HL-60 (cell line): ENCODE measurements at regions not wholly inside any gene's neighbourhood (a gene's known extent, or its start where the extent isn't known, plus 50 kb on each side); places are given as distances from the start of the nearest gene placed in this dataset.

Source experiments
- DNase-seq, 2 experiments: peaks; one replicate each; pipeline ENCODE4 v3.0.0-alpha.2; 2010 to 2020; ENCODE audit warnings: low read depth in 1 of 2, low spot score in 1 of 2
- H3K27ac ChIP-seq: fragments of 250-450 bp; sonication (Bioruptor Pico); replicated peaks from 2 replicates; pipeline ENCODE4 v1.5.1; 2020; ENCODE audit warnings: mild to moderate bottlenecking, moderate library complexity
- H3K27me3 ChIP-seq: fragments of 250-450 bp; sonication (Bioruptor Pico); 2 replicates; pipeline ENCODE4 v1.5.1; 2021; ENCODE audit warnings: mild to moderate bottlenecking, moderate library complexity; ENCODE audit not compliant: insufficient read depth, poor library complexity, severe bottlenecking
- H3K4me3 ChIP-seq: replicated peaks from 2 replicates; pipeline ENCODE4 v1.5.1; 2011; ENCODE audit warnings: mild to moderate bottlenecking, control low read depth, low read length; ENCODE audit not compliant: insufficient read depth
- GABPA ChIP-seq: IDR thresholded peaks from 2 replicates; pipeline ENCODE4 v1.6.1; 2012; ENCODE audit warnings: low read depth
- POLR2AphosphoS5 ChIP-seq: IDR thresholded peaks from 2 replicates; pipeline ENCODE4 v1.6.1; 2012; ENCODE audit warnings: low read depth
- REST ChIP-seq: IDR thresholded peaks from 2 replicates; pipeline ENCODE4 v1.6.1; 2012; ENCODE audit warnings: low read depth; ENCODE audit not compliant: insufficient replicate concordance
- SPI1 ChIP-seq: IDR thresholded peaks from 2 replicates; pipeline ENCODE4 v1.6.1; 2012; ENCODE audit warnings: low read depth, mild to moderate bottlenecking, borderline replicate concordance
- TF ChIP-seq, protein P1 (sequence below): IDR thresholded peaks from one replicate; pipeline ENCODE4 v1.5.1; 2011; ENCODE audit warnings: low read length, control low read depth, inconsistent platforms; ENCODE audit not compliant: insufficient read depth

DNA sequence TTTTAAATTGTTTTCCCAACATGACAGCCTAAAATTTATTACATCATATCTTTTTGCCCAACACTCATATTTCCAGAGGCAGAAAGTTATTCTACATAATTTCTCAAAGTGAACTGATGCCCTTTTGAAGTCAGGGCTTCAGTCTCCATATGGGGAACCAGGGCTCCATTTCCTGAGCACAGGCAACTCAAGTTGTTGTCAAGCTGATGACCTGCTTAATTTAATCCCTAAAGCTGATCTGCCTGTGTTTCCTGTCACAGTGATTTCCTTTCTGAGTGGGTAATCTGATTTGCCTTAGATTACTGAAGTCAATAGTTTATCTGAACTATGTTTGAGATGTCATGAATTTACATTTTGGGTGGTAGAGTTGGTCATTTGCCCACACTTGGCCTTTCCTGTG, 932.1 kb upstream of the MANEA start:
- Histone ChIP-seq H3K27me3 (no peaks in the 10 kb centered on the region), H3K4me3 (no peak overlapping the region), H3K27ac (no peak overlapping the region)
- no peak for TF ChIP-seq REST
- TF ChIP-seq, protein P1, sequence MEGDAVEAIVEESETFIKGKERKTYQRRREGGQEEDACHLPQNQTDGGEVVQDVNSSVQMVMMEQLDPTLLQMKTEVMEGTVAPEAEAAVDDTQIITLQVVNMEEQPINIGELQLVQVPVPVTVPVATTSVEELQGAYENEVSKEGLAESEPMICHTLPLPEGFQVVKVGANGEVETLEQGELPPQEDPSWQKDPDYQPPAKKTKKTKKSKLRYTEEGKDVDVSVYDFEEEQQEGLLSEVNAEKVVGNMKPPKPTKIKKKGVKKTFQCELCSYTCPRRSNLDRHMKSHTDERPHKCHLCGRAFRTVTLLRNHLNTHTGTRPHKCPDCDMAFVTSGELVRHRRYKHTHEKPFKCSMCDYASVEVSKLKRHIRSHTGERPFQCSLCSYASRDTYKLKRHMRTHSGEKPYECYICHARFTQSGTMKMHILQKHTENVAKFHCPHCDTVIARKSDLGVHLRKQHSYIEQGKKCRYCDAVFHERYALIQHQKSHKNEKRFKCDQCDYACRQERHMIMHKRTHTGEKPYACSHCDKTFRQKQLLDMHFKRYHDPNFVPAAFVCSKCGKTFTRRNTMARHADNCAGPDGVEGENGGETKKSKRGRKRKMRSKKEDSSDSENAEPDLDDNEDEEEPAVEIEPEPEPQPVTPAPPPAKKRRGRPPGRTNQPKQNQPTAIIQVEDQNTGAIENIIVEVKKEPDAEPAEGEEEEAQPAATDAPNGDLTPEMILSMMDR, result no peak
- TF ChIP-seq GABPA, result no peak
- TF ChIP-seq POLR2AphosphoS5, result no peak
- TF ChIP-seq SPI1, result no peak
- no peak for DNase-seq

GRCh38 chr6:94639564-94639963, 937.8 kb upstream of the MANEA start:
- no peak overlapping the region for H3K4me3 ChIP-seq
- no peak for TF ChIP-seq SPI1
- TF ChIP-seq REST, result no peak
- TF ChIP-seq, protein P1, result no peak
- no peak for TF ChIP-seq GABPA
- H3K27me3 ChIP-seq, result no peaks in the 10 kb centered on the region
- no peak for DNase-seq
- H3K27ac ChIP-seq, result no peak overlapping the region

DNA sequence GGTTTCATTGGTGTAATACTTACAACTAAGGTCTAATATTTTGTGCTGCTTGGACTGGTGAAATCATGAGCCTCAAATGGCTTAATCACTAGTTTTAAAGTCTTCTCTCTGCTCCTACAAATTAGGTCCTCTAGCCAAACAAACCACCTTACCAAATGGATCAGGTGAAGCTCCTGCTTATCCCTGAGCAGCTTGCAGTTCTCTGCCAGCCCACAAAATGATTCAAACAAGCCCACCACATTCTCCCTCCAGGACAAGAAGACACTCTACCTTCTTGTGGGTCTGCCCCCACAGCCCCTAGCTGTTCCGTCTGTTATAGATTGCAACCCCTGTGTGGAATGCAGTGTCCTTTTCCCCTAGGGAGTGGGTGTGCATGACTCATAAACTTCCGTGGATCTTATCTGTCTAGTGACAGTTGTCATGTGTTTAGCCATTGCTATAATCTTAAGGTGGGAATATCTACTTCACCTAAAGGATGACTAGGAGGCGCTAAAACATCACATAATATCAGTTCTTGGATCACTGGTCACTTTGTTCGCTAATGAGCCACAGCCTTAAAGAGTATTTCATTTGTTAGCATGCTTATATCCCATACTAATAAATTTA, 940.5 kb upstream of the MANEA start:
- DNase-seq, result no peak
- Histone ChIP-seq H3K27ac (no peak overlapping the region), H3K4me3 (no peak overlapping the region), H3K27me3 (no peaks in the 10 kb centered on the region)
- TF ChIP-seq POLR2AphosphoS5 (no peak), GABPA (no peak), SPI1 (no peak), REST (no peak)
- TF ChIP-seq, protein P1, result no peak
